ENCODE measurements at regions not wholly inside any gene's neighbourhood (a gene's known extent, or its start where the extent isn't known, plus 50 kb on each side); places are given as distances from the start of the nearest gene placed in this dataset.

DNA sequence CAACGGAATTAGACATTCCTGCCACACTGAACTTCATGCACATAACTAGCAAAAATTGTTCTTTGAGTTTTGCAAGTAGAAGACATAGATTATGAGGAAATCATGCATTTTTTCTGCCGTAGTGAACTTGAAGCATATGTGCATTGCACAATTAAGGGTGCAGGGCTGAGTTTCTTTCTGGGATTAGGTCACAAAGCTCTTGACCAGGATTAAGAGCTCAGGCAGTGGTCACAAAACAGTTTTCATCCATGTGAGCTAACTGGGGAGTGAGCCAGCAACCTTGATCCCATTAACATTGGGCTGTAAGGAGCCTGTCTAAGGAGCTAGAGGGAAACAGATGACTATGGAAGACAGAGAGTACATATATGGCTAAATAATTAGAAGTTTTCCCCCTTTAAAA, 143.7 kb downstream of the PMP22 start (continued):
- TF ChIP-seq, protein P1, sequence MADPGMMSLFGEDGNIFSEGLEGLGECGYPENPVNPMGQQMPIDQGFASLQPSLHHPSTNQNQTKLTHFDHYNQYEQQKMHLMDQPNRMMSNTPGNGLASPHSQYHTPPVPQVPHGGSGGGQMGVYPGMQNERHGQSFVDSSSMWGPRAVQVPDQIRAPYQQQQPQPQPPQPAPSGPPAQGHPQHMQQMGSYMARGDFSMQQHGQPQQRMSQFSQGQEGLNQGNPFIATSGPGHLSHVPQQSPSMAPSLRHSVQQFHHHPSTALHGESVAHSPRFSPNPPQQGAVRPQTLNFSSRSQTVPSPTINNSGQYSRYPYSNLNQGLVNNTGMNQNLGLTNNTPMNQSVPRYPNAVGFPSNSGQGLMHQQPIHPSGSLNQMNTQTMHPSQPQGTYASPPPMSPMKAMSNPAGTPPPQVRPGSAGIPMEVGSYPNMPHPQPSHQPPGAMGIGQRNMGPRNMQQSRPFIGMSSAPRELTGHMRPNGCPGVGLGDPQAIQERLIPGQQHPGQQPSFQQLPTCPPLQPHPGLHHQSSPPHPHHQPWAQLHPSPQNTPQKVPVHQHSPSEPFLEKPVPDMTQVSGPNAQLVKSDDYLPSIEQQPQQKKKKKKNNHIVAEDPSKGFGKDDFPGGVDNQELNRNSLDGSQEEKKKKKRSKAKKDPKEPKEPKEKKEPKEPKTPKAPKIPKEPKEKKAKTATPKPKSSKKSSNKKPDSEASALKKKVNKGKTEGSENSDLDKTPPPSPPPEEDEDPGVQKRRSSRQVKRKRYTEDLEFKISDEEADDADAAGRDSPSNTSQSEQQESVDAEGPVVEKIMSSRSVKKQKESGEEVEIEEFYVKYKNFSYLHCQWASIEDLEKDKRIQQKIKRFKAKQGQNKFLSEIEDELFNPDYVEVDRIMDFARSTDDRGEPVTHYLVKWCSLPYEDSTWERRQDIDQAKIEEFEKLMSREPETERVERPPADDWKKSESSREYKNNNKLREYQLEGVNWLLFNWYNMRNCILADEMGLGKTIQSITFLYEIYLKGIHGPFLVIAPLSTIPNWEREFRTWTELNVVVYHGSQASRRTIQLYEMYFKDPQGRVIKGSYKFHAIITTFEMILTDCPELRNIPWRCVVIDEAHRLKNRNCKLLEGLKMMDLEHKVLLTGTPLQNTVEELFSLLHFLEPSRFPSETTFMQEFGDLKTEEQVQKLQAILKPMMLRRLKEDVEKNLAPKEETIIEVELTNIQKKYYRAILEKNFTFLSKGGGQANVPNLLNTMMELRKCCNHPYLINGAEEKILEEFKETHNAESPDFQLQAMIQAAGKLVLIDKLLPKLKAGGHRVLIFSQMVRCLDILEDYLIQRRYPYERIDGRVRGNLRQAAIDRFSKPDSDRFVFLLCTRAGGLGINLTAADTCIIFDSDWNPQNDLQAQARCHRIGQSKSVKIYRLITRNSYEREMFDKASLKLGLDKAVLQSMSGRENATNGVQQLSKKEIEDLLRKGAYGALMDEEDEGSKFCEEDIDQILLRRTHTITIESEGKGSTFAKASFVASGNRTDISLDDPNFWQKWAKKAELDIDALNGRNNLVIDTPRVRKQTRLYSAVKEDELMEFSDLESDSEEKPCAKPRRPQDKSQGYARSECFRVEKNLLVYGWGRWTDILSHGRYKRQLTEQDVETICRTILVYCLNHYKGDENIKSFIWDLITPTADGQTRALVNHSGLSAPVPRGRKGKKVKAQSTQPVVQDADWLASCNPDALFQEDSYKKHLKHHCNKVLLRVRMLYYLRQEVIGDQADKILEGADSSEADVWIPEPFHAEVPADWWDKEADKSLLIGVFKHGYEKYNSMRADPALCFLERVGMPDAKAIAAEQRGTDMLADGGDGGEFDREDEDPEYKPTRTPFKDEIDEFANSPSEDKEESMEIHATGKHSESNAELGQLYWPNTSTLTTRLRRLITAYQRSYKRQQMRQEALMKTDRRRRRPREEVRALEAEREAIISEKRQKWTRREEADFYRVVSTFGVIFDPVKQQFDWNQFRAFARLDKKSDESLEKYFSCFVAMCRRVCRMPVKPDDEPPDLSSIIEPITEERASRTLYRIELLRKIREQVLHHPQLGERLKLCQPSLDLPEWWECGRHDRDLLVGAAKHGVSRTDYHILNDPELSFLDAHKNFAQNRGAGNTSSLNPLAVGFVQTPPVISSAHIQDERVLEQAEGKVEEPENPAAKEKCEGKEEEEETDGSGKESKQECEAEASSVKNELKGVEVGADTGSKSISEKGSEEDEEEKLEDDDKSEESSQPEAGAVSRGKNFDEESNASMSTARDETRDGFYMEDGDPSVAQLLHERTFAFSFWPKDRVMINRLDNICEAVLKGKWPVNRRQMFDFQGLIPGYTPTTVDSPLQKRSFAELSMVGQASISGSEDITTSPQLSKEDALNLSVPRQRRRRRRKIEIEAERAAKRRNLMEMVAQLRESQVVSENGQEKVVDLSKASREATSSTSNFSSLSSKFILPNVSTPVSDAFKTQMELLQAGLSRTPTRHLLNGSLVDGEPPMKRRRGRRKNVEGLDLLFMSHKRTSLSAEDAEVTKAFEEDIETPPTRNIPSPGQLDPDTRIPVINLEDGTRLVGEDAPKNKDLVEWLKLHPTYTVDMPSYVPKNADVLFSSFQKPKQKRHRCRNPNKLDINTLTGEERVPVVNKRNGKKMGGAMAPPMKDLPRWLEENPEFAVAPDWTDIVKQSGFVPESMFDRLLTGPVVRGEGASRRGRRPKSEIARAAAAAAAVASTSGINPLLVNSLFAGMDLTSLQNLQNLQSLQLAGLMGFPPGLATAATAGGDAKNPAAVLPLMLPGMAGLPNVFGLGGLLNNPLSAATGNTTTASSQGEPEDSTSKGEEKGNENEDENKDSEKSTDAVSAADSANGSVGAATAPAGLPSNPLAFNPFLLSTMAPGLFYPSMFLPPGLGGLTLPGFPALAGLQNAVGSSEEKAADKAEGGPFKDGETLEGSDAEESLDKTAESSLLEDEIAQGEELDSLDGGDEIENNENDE (IDR thresholded peaks at IDR 0.05; ENCODE audit: insufficient replicate concordance, low read length): no peak
- TF ChIP-seq CTBP2 (IDR thresholded peaks at IDR 0.05; ENCODE audit: borderline replicate concordance, insufficient read depth, insufficient read length, low read length): no peak
- no peak for TF ChIP-seq KDM5A (IDR thresholded peaks at IDR 0.05; ENCODE audit: low read length)
- no peak for TF ChIP-seq CBX8 (IDR thresholded peaks at IDR 0.05; ENCODE audit: borderline replicate concordance, low read depth, low read length)
- no peak for TF ChIP-seq NRF1 (IDR thresholded peaks at IDR 0.05; ENCODE audit: low read depth, low read length)
- TF ChIP-seq MAFK (IDR thresholded peaks at IDR 0.05; ENCODE audit: low read depth, low read length): no peak

Measured in H1 (cell line).